ENCODE measurements at regions not wholly inside any gene's neighbourhood (a gene's known extent, or its start where the extent isn't known, plus 50 kb on each side); places are given as distances from the start of the nearest gene placed in this dataset.

GRCh38 chr6:40779409-40779808 lies 192.2 kb upstream of the LRFN2 start:
- Histone ChIP-seq H3K36me3 (ENCODE audit: control insufficient read depth, low read length) (no peaks in the 10 kb centered on the region), H4K20me1 (ENCODE audit: control insufficient read depth, insufficient read depth, low read depth, low read length) (no peaks in the 10 kb centered on the region), H3K27ac (ENCODE audit: low read depth, low read length) (no peak overlapping the region), H3K4me1 (ENCODE audit: control insufficient read depth, low read length) (no peaks in the 10 kb centered on the region), H3K9me2 (replicated peaks; ENCODE audit: control insufficient read depth, low read length) (no peaks in the 10 kb centered on the region), H3K79me2 (ENCODE audit: control insufficient read depth, low read length) (no peaks in the 10 kb centered on the region), H3K9me3 (ENCODE audit: control insufficient read depth, insufficient read depth, low read length) (no peaks in the 10 kb centered on the region), H3K27me3 (ENCODE audit: control insufficient read depth, low read length) (peaks cover 10% of the 10 kb centered on the region; the same call in 1 of the 2 replicates), H3K4me3 (ENCODE audit: low read length) (no peak overlapping the region), H3F3A (ENCODE audit: control insufficient read depth, insufficient read depth) (no peaks in the 10 kb centered on the region), H3K4me2 (ENCODE audit: low read length) (no peak overlapping the region)
- TF ChIP-seq CTCF (IDR thresholded peaks at IDR 0.05; ENCODE audit: low read depth, low read length, poor library complexity, severe bottlenecking), result no peak
- no peak for TF ChIP-seq EZH2phosphoT487 (IDR thresholded peaks at IDR 0.05; ENCODE audit: borderline replicate concordance, low read length)

GRCh38 chr6:40778918-40779317 lies 191.8 kb upstream of the LRFN2 start:
- H3K4me3 ChIP-seq (ENCODE audit: low read length), result no peak overlapping the region

GRCh38 chr6:40778196-40778595 lies 191.0 kb upstream of the LRFN2 start:
- Histone ChIP-seq H3K4me1 (ENCODE audit: control insufficient read depth, low read length) (no peaks in the 10 kb centered on the region), H3K4me2 (ENCODE audit: low read length) (no peak overlapping the region), H3K36me3 (ENCODE audit: control insufficient read depth, low read length) (no peaks in the 10 kb centered on the region), H3K4me3 (ENCODE audit: low read length) (no peak overlapping the region), H3F3A (ENCODE audit: control insufficient read depth, insufficient read depth) (no peaks in the 10 kb centered on the region), H3K9me3 (ENCODE audit: control insufficient read depth, insufficient read depth, low read length) (no peaks in the 10 kb centered on the region), H4K20me1 (ENCODE audit: control insufficient read depth, insufficient read depth, low read depth, low read length) (no peaks in the 10 kb centered on the region), H3K27ac (ENCODE audit: low read depth, low read length) (no peak overlapping the region), H3K79me2 (ENCODE audit: control insufficient read depth, low read length) (no peaks in the 10 kb centered on the region), H3K9me2 (replicated peaks; ENCODE audit: control insufficient read depth, low read length) (no peaks in the 10 kb centered on the region), H3K27me3 (ENCODE audit: control insufficient read depth, low read length) (peaks cover 17% of the 10 kb centered on the region)
- no peak for TF ChIP-seq CTCF (IDR thresholded peaks at IDR 0.05; ENCODE audit: low read depth, low read length, poor library complexity, severe bottlenecking)
- TF ChIP-seq EZH2phosphoT487 (IDR thresholded peaks at IDR 0.05; ENCODE audit: borderline replicate concordance, low read length), result no peak

More at GRCh38 chr6:40778918-40779317, 191.8 kb upstream of the LRFN2 start:
- H3K9me3 ChIP-seq (ENCODE audit: control insufficient read depth, insufficient read depth, low read length), result no peaks in the 10 kb centered on the region
- H3K27me3 ChIP-seq (ENCODE audit: control insufficient read depth, low read length), result peaks cover 10% of the 10 kb centered on the region
- no peak overlapping the region for H3K4me2 ChIP-seq (ENCODE audit: low read length)
- no peak overlapping the region for H3K27ac ChIP-seq (ENCODE audit: low read depth, low read length)
- no peak for TF ChIP-seq CTCF (IDR thresholded peaks at IDR 0.05; ENCODE audit: low read depth, low read length, poor library complexity, severe bottlenecking)
- no peak for TF ChIP-seq EZH2phosphoT487 (IDR thresholded peaks at IDR 0.05; ENCODE audit: borderline replicate concordance, low read length)
- H3K79me2 ChIP-seq (ENCODE audit: control insufficient read depth, low read length), result no peaks in the 10 kb centered on the region
- H3F3A ChIP-seq (ENCODE audit: control insufficient read depth, insufficient read depth), result no peaks in the 10 kb centered on the region
- H4K20me1 ChIP-seq (ENCODE audit: control insufficient read depth, insufficient read depth, low read depth, low read length), result no peaks in the 10 kb centered on the region
- H3K9me2 ChIP-seq (replicated peaks; ENCODE audit: control insufficient read depth, low read length), result no peaks in the 10 kb centered on the region
- no peaks in the 10 kb centered on the region for H3K36me3 ChIP-seq (ENCODE audit: control insufficient read depth, low read length)
- no peaks in the 10 kb centered on the region for H3K4me1 ChIP-seq (ENCODE audit: control insufficient read depth, low read length)

Data from DOHH2 (cell line).